GM13977 (cell line): ENCODE measurements at regions not wholly inside any gene's neighbourhood (a gene's known extent, or its start where the extent isn't known, plus 50 kb on each side); places are given as distances from the start of the nearest gene placed in this dataset.
"Not testable (repeated sequence)": the region's sequence is repeated elsewhere in the genome, so short reads cannot be mapped to it uniquely, and the experiment has no call there.

Experiments
- DNase-seq: peaks from one replicate; pipeline ENCODE4 v3.0.0; 2012; ENCODE audit warnings: low spot score
- CTCF ChIP-seq: IDR thresholded peaks from 2 replicates; pipeline ENCODE4 v1.5.1; 2012; ENCODE audit warnings: mild to moderate bottlenecking, control low read depth; ENCODE audit not compliant: insufficient read depth; ENCODE audit errors: extremely low read depth, missing control alignments
- in situ Hi-C: fragments of 300-500 bp; cut with MboI; formaldehyde crosslinking; loops from one replicate; pipeline ENCODE4 v1.12.0; 2022; ENCODE audit warnings: low sequenced_read_pairs, low pct_unique_long_range_greater_than_20kb, mixed read lengths, inconsistent platforms; ENCODE audit not compliant: unreplicated experiment

GRCh38 chr10:37733822-37734221 lies 123.6 kb downstream of the ZNF248 start:
- DNase-seq = no peak
- TF ChIP-seq CTCF = no peak
- in situ Hi-C loops = no loop called here

- in situ Hi-C loops = no loop called here
- TF ChIP-seq CTCF = no peak
- no peak for DNase-seq
Measured at GRCh38 chr10:37732685-37733084, 124.7 kb downstream of the ZNF248 start.

DNA sequence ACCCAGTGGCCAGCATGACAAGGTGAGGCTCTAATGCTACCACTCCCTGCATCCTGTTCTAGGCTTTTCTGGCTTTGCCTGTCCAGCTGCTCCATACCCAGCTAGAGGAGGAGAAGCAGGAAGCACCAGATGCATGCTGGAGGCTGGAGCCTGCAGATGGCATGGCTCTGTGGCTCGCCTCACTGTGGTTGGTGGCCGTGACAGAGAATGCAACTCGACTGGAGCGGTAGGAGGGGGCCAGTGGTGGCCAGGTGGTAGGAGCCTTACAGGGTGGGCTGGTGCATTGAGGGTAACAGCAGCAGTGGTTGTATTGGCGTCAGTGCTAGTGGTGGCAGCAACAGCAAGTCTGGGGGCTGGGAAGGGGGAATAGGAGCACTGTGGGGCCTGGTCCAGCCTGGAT lies 128.6 kb downstream of the ZNF248 start:
- in situ Hi-C loops = no loop called here
- TF ChIP-seq CTCF = no peak
- DNase-seq = no peak

- no peak for DNase-seq
- TF ChIP-seq CTCF = no peak
- in situ Hi-C loops = no loop called here
Measured at GRCh38 chr10:37727491-37728352, 129.7 kb downstream of the ZNF248 start.

- in situ Hi-C loops = no loop called here
- TF ChIP-seq CTCF = no peak
- no peak for DNase-seq
Measured at GRCh38 chr10:37721100-37721499, 136.3 kb downstream of the ZNF248 start.

DNA sequence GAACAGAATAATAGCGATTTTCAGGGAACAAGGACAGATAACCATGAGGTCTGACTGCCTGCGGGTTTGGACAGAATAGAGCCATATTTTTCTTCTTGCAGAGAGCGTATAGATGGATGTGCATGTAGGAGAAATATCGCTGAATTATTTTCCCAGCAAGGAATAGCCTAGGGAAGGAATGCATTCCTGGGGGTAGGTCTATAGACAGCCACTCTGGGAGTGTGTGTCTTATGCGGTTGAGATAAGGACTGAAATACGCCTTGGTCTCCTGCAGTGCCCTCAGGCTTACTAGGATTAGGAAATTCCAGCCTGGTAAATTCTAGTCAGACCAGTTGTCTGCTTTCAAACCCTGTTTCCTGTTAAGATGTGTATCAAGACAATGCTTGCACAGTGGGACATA lies 139.3 kb downstream of the ZNF248 start:
- in situ Hi-C loops, DNase-seq: not testable (repeated sequence)

DNA sequence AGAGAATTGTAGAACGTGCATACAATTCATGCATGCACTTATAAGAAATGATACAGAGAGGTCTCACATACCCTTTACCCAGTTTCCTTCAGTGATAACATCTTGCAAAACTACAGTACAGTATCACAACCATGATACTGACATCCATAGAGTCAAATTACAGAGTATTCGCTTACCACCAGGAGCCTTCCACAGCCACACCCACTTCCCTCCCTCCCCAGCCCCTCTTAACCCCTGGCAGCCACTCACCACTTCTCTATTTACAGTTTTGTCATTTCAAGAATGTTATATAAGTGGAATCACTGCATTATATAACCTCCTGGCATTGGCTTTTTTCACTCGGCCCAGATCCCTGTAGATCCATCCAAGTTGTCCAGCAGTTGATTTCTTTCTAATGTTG lies 143.8 kb downstream of the ZNF248 start:
- DNase-seq = no peak
- in situ Hi-C loops = no loop called here
- TF ChIP-seq CTCF = no peak
